ENCODE measurements at regions not wholly inside any gene's neighbourhood (a gene's known extent, or its start where the extent isn't known, plus 50 kb on each side); places are given as distances from the start of the nearest gene placed in this dataset.

- 45% methylated on average over 1 of the region's 1 CpG for WGBS (ENCODE audit: insufficient coverage, insufficient replicate concordance, low lambda C conversion rate, missing lambda C conversion rate)
- intact Hi-C loops (cut with micrococcal nuclease; ENCODE audit: unreplicated experiment): no loop called here
- CTCF ChIA-PET: interaction anchor here (1.1 to 2.9 kb wide), 4 partner anchors 13 to 76 kb away, joined by 3 to 8 read pairs (median 4); no protein-coding TSS in a partner anchor
- Histone ChIP-seq H3K4me3 (no peak overlapping the region), H3K4me2 (ENCODE audit: control insufficient read depth, insufficient read depth) (no peak overlapping the region), H3K36me3 (ENCODE audit: control insufficient read depth in 2 of 2, insufficient read depth in 2 of 2, low read length in 1 of 2) (no peaks in the 10 kb centered on the region), H3K9ac (ENCODE audit: control insufficient read depth, insufficient read depth, low read length) (no peak overlapping the region), H2AFZ (ENCODE audit: control insufficient read depth, low read depth, low read length) (no peak overlapping the region), H3K27me3 (replicated peaks in 1 of 2; ENCODE audit: control insufficient read depth in 2 of 2, insufficient read depth in 2 of 2, low read length in 1 of 2) (no peaks in the 10 kb centered on the region), H3K27ac (ENCODE audit: control insufficient read depth, insufficient read depth) (no peak overlapping the region), H3K9me3 (replicated peaks; ENCODE audit: control insufficient read depth, insufficient read depth, low read length) (no peaks in the 10 kb centered on the region), H3K79me2 (ENCODE audit: control insufficient read depth, insufficient read depth, low read length) (no peaks in the 10 kb centered on the region), H4K20me1 (ENCODE audit: control insufficient read depth, insufficient read depth) (no peaks in the 10 kb centered on the region), H3K4me1 (ENCODE audit: control insufficient read depth, insufficient read depth, low read length) (no peaks in the 10 kb centered on the region)
- TF ChIP-seq RAD21 (IDR thresholded peaks at IDR 0.05; ENCODE audit: insufficient read depth, low read depth, low read length) (no peak), RAD51 (IDR thresholded peaks at IDR 0.05) (0 out of 2 replicates have a peak, but pooled peaks have one; percentile 23)
- ATAC-seq (no peak), DNase-seq (ENCODE audit: low read depth, low spot score) (no peak), FAIRE-seq (no peak)
- in situ Hi-C loops (cut with MboI): no loop called here
- RAD21 ChIA-PET (ENCODE audit: unreplicated experiment): interaction anchor here (1.1 to 3.3 kb wide), 7 partner anchors 12 to 405 kb away, joined by 3 to 12 read pairs (median 4); no protein-coding TSS in a partner anchor
- POLR2A ChIA-PET: interaction anchor here (0.5 to 1.4 kb wide), 3 partner anchors 12 to 286 kb away, joined by 3 to 4 read pairs (median 3); no protein-coding TSS in a partner anchor
- no TSS peak for BruUV-seq (replicated peaks)
- SMC1A ChIA-PET (ENCODE audit: uncharacterized antibody, unreplicated experiment): interaction anchor here (0.9 to 6.2 kb wide), 8 partner anchors 12 to 244 kb away, joined by 3 to 68 read pairs (median 3); no protein-coding TSS in a partner anchor
Measured at GRCh38 chr7:46696741-46697140, 775.7 kb upstream of the IGFBP3 start.

- Histone ChIP-seq H3K27me3 (replicated peaks in 1 of 2; ENCODE audit: control insufficient read depth in 2 of 2, insufficient read depth in 2 of 2, low read length in 1 of 2) (no peaks in the 10 kb centered on the region), H3K9me3 (replicated peaks; ENCODE audit: control insufficient read depth, insufficient read depth, low read length) (no peaks in the 10 kb centered on the region), H3K4me2 (ENCODE audit: control insufficient read depth, insufficient read depth) (no peak overlapping the region), H4K20me1 (ENCODE audit: control insufficient read depth, insufficient read depth) (no peaks in the 10 kb centered on the region), H3K27ac (ENCODE audit: control insufficient read depth, insufficient read depth) (no peak overlapping the region), H3K36me3 (ENCODE audit: control insufficient read depth in 2 of 2, insufficient read depth in 2 of 2, low read length in 1 of 2) (no peaks in the 10 kb centered on the region), H3K4me1 (ENCODE audit: control insufficient read depth, insufficient read depth, low read length) (no peaks in the 10 kb centered on the region), H3K9ac (ENCODE audit: control insufficient read depth, insufficient read depth, low read length) (no peak overlapping the region), H3K4me3 (no peak overlapping the region), H2AFZ (ENCODE audit: control insufficient read depth, low read depth, low read length) (no peak overlapping the region), H3K79me2 (ENCODE audit: control insufficient read depth, insufficient read depth, low read length) (no peaks in the 10 kb centered on the region)
- 27% methylated on average over 3 of the region's 3 CpGs for WGBS (ENCODE audit: insufficient coverage, insufficient replicate concordance, low lambda C conversion rate, missing lambda C conversion rate)
- ChIA-PET RAD21 (ENCODE audit: unreplicated experiment) (interaction anchor here (0.6 to 3.3 kb wide), 9 partner anchors 10 to 532 kb away, joined by 3 to 12 read pairs (median 5); no protein-coding TSS in a partner anchor), SMC1A (ENCODE audit: uncharacterized antibody, unreplicated experiment) (interaction anchor here (0.7 to 6.2 kb wide), 24 partner anchors 11 to 772 kb away, joined by 3 to 68 read pairs (median 4); no protein-coding TSS in a partner anchor), POLR2A (interaction anchor here (0.6 to 1.9 kb wide), 5 partner anchors 11 to 34 kb away, joined by 3 to 19 read pairs (median 3); no protein-coding TSS in a partner anchor), CTCF (interaction anchor here (0.8 to 2.9 kb wide), 8 partner anchors 10 to 51 kb away, joined by 3 to 8 read pairs (median 4); no protein-coding TSS in a partner anchor)
- intact Hi-C loops (cut with micrococcal nuclease; ENCODE audit: unreplicated experiment) (no loop called here), in situ Hi-C loops (cut with MboI) (no loop called here)
- ATAC-seq (peak; percentile 62), DNase-seq (ENCODE audit: low read depth, low spot score) (no peak), FAIRE-seq (no peak)
- BruUV-seq (replicated peaks): no TSS peak
- TF ChIP-seq POLR2AphosphoS2 (IDR thresholded peaks at IDR 0.05; ENCODE audit: low read depth, low read length) (no peak), CTCF (IDR thresholded peaks at IDR 0.05 in 2 of 3, conservative IDR thresholded peaks at IDR 0.05 in 1 of 3; ENCODE audit: control insufficient read depth in 2 of 3, extremely low read depth in 1 of 3, insufficient read depth in 1 of 3, low read depth in 3 of 3, low read length in 3 of 3) (no peak), MTA2 (IDR thresholded peaks at IDR 0.05; ENCODE audit: low read depth) (no peak), ESRRA (IDR thresholded peaks at IDR 0.05; ENCODE audit: low read length) (no peak), IRF3 (IDR thresholded peaks at IDR 0.05) (no peak), SPI1 (IDR thresholded peaks at IDR 0.05; ENCODE audit: borderline replicate concordance, insufficient read depth, low read depth, low read length) (no peak), CEBPB (IDR thresholded peaks at IDR 0.05; ENCODE audit: borderline replicate concordance in 1 of 2, low read depth in 2 of 2, low read length in 2 of 2) (no peak), ZNF274 (IDR thresholded peaks at IDR 0.05; ENCODE audit: insufficient read depth, insufficient read length) (no peak), ZSCAN29 (IDR thresholded peaks at IDR 0.05) (no peak), MYC (IDR thresholded peaks at IDR 0.05; ENCODE audit: insufficient read depth, insufficient read length, insufficient replicate concordance, low read length, severe bottlenecking) (no peak), NFYB (IDR thresholded peaks at IDR 0.05; ENCODE audit: insufficient read depth, low read depth, low read length) (no peak)
Measured at GRCh38 chr7:46695051-46695708, 774.1 kb upstream of the IGFBP3 start.
